IPS-NIHi7 (cell line): ENCODE measurements at regions not wholly inside any gene's neighbourhood (a gene's known extent, or its start where the extent isn't known, plus 50 kb on each side); places are given as distances from the start of the nearest gene placed in this dataset.
"Not testable (repeated sequence)": the region's sequence is repeated elsewhere in the genome, so short reads cannot be mapped to it uniquely, and the experiment has no call there.

Source experiments
- DNase-seq: peaks from one replicate; pipeline ENCODE4 v3.0.0; 2012; ENCODE audit warnings: mixed read lengths; ENCODE audit errors: extremely low spot score

GRCh38 chr7:115793958-115794702, 236.4 kb downstream of the TFEC start:
- no peak for DNase-seq

DNA sequence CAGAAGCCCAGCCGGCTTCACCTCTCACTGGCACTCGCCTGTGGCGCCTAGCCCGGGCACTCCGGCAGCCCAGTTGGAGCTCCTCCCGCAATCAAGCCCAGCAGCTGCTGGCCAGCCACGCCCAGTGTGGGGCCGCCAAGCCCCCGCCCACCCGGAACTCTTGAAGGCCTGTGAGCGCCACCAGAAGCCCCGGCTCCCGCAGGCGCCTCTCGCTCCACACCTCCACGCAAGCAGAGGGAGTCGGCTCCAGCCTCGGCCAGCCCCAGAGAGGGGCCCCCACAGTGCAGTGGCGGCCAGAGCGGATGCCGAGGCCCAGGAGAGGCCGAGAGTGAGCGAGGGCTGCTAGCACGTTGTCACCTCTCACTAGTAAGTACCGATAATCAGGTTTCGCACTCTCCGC, 240.7 kb downstream of the TFEC start:
- DNase-seq: no peak

DNA sequence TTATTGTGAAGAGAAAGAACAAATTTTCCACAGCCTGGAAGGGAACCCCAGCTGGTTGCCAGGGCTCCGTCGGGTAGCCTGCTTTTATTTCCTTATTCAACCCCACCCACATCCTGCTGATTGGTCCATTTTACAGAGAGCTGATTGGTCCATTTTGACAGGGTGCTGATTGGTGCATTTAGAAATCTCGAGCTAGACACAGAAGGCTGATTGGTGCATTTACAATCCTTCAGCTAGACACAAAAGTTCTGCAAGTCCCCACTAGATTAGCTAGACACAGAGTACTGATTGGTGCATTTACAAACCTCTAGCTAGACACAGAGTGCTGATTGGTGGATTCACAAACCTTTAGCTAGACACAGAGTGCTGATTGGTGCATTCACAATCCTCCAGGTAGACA, 241.1 kb downstream of the TFEC start:
- not testable (repeated sequence) for DNase-seq

- no peak for DNase-seq
Measured at GRCh38 chr7:115782696-115783490, 247.7 kb downstream of the TFEC start.

DNA sequence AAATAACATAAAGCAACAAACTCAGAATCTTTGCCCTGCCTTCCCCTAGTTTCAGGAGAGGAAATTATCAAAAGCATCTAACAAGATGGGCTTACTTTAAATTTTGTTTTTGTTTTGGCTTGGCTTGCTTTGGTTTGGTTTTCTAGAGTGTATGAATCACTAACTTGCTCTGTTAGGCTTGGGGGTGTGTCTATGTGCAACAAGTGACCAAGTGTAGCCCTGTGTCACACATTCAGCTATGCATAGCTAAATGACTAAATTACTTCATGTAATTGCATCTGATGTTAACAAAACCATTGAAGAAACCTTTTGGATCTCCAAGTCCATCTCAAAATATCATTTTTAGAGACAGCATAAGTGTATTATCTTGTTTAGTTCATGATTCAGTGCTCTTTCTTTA, 251.0 kb downstream of the TFEC start:
- no peak for DNase-seq

DNA sequence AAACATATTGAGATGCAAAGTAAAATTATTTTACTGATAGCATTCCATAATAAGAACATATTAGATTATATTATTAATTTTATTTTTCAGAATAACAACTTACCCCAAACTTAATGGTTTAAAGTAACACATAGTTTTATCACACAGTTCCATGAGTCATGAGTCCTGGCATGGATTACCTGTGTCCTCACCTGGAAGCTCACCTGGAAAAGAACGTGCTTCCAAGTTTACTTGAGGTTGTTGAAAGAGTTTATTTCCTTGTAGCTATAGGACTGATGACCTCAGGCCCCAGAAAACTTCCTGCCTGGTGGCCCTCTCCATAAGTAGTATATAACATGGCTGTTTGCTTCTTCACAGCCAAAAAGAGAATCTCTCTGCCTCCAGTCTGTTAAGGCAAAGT, 254.6 kb downstream of the TFEC start:
- DNase-seq: no peak

DNA sequence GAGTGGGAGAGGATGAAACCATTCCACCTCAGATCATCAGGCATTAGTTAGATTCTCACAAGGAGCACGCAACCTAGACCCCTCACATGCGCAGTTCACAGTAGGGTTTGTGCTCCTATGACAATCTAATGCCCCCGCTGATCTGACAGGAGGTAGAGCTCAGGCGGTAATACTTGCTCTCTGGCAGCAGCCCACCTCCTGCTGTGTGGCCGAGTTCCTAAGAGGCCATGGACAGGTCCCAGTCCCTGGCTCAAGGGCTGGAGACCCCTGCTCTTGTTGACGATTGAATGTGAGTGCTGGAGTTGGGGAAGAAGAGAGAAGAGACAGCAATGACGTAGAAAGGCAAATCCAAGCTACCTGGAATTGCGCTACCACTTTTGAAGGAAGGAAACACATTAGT, 267.2 kb downstream of the TFEC start:
- DNase-seq: peak; percentile 12

GRCh38 chr7:115758025-115758424, 272.5 kb downstream of the TFEC start:
- no peak for DNase-seq

- no peak for DNase-seq
Measured at GRCh38 chr7:115754226-115754625, 276.3 kb downstream of the TFEC start.

GRCh38 chr7:115749924-115750323, 280.6 kb downstream of the TFEC start:
- no peak for DNase-seq

DNA sequence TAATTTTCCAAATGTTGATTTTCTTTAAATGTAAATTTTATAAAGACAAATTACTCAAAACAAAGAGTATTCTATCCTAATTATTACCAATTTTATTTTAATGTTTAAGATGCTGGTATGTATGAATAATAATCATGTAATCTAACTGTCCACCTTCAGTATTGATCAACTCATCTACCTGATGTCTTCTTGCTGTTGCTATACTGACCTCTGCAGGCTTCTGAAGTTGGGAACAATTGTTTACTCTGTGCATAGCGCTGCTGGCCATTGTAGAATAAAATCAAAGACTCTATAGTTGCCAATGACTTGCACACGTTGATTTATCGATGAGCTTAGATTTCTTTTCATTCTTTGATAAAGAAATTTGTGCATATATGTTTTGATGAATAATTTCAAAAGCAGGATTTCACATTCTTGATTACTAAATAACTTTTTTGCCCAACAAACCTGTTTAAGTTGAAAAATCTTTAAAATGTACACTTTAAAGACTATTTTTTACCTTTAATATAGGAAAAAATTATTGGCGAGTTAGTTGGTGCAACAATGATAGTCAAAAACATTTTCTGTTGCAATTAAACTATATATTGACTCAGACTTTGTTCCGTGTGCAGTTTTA, 282.3 kb downstream of the TFEC start:
- DNase-seq: no peak

GRCh38 chr7:115747174-115747573, 283.4 kb downstream of the TFEC start:
- no peak for DNase-seq

DNA sequence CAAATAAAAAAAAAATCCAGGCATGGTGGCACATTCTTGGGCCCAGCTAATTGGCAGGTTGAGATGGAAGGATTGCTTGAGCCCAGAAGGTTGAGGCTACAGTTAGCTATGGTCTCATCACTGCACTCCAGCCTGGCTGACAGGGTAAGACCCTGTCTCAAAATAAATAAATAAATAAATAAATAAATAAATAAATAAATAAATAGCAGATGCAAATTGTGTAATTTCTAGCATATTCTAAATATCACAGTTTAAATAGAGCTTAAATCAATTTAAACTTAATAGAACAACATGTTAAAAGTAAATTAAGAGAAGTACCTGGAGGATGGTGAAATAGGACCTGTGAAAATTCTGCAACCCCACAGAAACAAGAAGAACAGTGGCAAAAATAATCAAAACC, 290.5 kb downstream of the TFEC start:
- DNase-seq: no peak

GRCh38 chr7:115734641-115735040, 295.9 kb downstream of the TFEC start:
- DNase-seq: no peak

GRCh38 chr7:115731796-115732471, 298.6 kb downstream of the TFEC start:
- no peak for DNase-seq

DNA sequence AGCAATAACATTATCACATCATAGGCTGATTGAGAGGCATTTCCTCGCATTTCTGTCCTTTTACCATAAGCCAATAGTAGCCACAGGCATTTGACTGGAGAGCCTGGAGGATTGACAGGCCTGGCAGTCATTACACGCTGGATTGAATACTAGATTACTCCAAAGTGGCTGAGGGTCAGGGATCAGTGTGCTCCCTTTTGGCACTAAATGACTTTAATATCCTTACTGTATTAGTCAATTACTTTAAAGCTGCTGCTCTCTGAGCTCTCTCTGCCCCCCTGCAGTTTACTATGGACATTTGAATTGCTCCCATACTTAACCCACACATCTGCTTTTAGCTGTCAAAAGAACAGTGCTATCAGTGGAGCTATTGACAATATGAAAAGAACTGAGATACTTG, 302.0 kb downstream of the TFEC start:
- no peak for DNase-seq

DNA sequence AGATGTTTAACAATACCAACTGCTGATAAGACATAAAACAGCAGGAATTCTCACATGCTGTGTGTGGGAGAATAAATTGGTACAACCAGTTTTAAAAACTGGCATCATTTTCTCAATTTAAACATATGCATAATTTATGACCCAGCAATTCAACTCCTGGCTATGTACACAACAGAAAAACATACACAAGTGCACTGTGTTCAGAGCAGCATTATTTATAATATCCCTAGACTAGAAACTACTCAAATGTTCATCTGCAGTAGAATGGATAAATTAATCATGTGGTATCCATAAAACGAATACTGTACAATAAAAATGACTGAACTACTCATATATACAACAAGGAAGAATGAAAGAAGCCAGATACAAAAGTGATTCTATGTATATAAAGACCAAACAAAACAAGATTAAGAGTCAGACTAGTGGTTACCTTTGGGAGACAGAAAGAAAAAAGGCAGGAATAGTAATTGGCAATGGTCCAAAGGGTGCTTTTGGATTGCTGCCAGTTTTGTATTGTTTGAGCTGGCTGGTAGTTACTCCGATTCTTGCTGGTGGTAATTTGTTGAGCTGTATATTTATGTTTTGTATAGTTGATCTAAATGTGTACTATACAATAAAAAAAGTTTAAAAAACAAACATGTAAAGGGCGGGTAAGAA, 306.0 kb downstream of the TFEC start:
- no peak for DNase-seq

GRCh38 chr7:115722302-115722977, 308.1 kb downstream of the TFEC start:
- no peak for DNase-seq

DNA sequence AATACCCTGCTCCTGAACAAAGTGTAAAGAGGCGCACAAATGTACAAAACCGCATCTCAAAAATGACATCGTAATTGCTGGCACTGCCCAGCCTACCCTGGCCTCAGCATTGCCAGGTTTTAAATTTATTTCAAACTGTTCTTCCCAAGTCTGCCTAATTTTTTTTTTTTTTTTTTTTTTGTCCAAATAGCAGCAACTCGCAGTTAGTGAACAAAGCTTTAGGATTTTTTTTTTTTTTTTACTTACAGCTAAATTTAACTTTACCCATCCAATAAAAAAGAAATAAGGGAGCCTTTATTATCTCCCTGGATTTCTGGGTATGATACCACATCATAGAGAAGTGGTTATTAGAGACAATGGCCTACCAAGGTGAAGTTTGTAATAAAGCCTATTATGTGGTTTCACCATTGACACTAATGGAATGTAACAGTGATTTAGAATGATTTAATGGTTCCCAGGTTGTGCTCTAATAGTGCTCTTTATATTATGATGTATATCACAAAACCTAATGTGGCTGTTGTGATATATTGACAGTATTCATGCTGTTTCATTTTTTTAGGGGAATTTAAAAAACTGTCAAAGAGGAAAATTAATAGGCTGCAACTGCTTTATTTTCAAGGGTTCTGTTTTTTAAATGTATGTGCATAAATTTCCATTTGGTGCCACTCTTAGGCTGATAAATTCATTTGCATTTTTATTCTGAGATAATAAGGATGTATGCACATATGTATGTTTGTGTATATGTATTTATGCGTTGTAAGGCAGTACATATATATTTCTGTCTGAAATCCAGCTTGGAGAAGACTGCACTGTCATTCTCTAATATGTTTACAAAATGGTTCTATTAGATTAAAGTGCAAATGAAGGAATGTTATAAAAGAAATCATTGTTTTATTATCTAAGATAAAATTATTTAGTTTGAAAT, 309.0 kb downstream of the TFEC start:
- no peak for DNase-seq

- DNase-seq: no peak
Measured at GRCh38 chr7:115719963-115720362, 310.6 kb downstream of the TFEC start.
